ENCODE measurements at regions not wholly inside any gene's neighbourhood (a gene's known extent, or its start where the extent isn't known, plus 50 kb on each side); places are given as distances from the start of the nearest gene placed in this dataset.

DNA sequence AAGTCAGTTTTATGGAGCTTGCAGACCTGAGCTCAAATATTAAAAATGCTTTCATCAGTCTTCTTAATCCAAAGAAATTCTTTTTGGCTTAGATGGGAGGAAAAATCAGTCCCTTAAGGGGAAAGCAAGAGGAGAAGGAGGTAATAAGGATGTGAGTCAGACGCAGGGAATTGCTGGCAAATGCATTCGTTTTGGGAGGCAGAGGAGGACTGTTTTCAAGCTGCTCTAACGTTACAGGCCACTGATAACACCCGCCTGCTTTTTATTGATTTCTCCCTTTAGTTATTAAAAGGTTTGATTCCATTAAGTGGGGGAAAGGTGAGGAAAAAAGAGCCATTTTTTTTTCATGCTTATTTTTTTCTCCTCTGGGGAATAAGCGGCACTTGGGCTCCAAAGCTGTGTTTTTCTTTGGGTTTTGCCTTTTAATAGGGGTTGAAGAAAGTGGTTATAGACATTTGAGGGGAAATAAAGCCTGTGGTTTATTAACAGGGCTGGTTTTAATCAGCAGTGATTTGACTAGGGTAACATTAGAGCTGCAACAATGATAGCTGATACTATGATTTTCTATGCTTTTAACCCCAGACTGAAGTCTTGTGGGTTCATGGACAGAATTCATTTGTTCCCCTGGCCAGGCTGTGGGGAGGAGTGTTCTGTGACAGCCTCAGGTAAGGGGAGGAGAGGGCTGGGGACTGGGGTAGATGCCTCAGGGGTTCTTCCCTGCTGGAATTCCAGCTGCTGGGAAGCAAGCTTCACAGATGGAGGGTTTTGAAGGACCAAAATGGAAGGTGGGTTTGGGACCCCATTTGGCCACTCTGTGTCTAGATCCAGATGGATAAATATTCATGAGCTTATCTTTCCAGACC lies 225.2 kb downstream of the GAS1 start:
- DNase-seq, result peak; percentile 93

DNA sequence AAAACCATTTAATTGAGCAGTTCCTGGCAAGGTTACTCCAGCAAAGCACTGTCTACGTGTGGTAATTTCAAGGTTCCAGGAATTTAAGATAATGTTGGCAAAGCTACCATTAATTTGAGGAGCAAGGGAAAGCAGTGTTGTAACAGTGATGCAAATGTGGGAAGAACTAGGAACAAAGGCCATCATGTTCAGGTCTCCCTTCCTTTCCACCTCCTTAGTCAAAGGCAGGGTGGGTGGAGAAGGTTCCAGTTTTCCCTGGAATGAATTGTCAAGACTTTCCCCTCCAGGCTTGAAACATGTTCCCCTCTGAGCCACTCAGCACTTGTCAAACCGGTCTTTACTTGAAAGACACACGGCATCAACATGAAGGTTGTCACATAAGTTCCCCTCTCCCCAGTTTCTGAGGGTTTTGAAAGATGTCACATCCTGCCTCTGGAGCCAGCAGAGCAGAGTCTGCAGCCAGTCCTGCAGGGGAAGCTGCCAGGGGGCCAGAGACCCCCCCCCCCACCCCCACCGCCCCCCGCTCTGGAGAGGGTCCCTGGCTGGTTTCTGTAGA lies 226.0 kb downstream of the GAS1 start:
- DNase-seq, result no peak

DNA sequence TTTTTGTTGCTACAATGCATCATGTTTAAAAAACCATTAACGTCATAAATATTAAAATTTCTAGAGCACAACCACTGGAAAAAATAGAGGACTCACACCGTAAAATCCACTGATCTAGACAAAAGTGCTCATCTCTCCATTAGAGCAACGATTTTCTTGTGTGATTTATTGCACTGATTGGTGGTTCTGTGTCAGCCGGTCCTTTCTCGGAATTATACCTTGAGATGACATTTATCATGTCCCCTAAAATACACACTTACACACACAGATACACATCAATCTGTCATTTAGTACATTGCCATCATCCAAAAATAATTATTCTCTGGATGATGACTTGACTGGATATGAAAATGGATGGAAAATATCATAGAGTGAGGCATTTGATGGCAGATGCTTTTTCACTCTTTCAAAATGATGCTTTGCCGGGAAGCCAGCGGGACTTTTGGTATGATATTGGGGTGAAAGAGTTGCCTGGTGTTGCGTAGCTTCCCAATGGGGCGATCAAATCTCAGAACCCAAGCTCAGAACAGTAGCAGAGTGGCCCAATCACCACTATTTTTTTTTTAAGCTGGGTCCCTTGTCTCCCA lies 226.6 kb downstream of the GAS1 start:
- no peak for DNase-seq

DNA sequence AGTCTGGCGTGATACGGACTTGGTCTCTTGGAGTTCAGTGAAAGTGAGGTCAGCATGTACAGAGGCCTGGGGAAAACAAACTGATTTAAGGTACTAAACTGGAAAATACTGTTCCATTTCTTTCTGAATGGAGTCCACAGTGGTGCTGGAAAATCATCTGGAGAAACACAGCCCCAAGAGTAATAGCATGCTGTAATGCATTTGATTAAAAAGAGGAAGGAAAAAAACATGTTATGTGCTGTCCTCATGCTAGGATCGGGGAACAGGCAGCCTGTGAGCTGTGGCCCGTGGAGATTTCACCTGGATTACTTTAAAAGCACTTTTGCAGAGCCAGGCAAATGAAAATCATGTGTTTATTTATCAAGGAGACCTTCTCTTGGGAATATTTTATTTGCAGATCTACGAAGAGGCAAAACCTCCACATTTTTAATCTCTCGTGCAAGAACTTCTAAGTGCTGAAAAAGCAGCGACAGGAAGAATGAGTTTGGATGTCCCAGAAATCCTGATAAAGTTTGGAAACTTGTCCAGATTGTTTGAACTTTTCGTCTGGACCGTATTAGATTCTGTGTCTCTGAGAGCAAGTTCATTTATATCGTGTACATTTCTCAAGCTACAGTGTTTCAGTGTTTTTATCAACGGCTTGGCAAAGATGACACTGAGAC lies 228.8 kb downstream of the GAS1 start:
- DNase-seq, result no peak

DNA sequence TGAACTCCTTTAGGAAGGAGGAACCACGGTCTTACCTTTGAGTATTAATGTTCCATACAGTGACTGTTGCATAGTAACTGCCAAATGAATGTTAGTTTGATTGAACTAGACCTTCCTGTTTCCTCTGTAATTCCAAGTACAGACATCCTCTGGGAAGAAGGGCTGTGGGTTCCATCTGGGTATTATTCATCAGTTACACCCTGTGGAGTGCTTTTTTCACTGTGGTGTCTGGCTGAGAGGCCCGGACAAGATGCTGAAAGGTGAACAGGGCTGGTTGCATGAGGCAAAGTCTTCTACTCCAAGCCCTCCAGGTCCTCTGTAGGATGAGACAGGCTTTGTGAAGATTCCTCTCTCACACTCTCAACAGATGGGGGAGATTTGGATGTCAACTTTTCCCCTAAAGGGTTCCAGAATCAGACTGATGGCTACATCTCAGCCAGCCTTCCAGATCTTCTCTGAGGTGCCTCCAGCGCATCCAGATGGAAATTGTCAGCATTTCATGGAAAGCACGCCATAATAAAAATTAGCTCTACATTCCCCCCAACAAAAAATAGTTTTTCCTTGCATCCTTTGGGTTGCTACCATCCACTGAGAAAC lies 230.9 kb downstream of the GAS1 start:
- DNase-seq, result no peak

DNA sequence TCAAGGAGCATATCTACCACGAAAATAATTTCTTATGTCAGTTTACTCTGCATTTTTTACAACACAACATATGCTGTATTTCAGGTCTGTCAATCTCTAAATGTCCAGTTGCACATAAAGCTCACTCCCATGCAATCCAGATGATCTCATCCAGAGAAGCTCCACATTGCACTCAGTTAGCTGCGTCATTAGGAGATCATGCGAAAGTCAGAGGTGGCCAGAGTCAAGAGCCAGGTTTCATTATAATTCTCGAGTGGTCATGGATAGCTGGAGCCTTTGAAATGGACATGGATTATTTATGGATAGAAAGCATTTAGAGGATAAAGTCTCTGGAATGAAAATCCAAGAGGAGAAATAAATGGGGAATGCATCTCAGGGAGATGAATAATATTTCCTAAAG lies 232.3 kb downstream of the GAS1 start:
- peak; percentile 68 for DNase-seq

DNA sequence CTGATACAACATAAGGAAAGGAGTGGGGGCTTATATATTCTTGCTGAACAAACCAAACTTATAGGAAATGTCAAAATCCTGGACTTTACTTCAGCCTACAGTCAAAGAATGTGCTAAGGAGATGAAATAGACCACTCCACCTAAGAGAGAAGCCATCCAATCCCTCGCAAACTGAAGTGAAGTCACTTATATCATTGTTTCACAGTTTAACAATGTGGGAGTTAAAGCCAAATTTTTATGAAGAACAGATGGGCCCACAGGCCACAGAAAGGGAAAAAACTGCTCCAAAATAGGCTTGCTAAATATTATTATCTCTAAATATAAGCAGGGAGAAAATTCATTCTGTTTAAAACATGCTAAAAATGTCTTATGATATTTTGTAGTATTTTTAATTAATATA lies 233.3 kb downstream of the GAS1 start:
- no peak for DNase-seq

DNA sequence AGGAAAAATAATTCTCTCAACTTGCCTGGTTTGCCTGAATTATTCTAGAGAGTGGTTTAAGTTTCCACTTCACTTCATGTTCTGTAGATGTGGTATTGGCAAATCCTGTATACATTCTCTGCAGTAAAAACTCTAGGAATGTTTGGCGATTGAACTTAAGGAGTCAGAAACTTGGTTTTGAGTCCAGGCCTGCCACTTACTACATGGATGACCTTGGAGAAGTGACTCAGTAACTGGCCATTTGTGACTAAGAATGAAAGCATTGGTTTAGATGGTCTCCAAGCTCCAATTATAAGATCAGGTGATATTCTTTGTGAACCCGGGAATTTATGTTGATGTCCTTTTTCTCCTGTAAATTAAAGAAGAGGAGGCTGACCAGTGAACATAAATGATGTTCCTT lies 233.8 kb downstream of the GAS1 start:
- peak; percentile 68 for DNase-seq

DNA sequence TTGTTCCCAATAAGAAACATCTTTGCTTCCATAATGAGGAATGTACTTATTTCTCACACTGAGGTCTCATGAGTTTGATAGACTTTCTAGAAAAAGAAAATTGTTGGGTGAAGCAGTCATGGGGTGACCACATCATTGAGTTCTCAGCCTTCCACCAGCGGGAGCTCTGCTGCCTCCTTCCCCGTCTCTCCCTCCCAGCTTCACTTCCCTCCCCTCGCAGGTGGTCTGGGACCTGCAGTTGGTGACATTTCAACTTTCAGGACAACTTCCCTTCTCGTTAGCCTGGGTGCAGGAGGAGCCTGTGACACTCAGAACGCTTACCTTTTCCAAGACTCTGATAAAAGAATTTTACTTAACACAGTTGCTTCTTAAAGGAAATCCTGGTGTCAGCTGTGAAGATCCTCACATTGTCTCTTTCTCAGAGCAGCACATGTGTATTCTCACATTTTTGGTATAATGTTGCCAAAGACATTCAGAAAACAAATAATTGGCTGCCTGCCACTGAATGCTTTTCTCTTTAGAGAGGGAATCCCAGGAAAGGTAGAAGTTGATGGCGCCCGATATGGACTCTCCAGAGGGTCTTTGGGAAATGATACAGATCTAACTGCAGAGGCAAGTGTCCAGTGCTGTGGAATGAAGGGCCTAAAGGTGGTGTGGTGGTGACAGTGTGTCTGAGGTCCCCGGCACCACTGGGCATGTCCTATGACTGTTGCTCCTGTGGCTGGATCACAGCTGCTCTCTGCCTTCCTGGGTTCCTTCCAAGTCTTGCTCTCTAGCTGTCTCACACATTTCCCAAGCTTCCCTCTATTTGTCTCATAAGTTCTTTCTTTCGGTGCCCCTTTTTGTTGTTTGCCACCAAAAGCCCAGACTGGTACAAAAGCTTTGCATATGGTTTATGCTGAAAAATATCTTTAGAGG lies 238.1 kb downstream of the GAS1 start:
- DNase-seq, result no peak

DNA sequence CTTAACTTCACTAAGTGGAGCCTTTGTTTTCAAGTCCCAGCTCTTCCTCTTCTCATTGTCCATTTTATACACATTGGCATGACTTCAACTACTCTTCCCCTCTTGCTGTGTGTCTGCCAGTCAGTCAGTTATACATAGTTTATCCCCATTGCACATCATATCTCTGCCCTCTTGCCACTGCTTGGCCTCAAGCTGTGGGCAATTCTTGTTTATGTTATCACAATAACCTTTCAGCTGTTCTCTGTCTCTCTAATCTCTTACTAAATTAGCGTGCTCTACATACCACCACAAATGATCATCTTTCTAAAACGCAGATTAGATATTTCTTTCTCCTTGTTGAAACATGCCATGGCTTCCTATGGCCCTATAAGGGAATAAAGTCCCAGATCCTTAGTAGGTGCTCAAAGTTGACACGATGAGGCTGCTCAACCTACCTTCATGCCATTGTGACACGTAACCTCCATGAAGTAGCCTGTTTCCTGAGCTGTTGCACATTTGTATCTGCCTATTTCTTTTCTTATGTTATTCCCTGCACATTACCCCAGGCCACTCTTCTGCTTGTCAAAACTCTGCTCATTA lies 239.3 kb downstream of the GAS1 start:
- no peak for DNase-seq

DNA sequence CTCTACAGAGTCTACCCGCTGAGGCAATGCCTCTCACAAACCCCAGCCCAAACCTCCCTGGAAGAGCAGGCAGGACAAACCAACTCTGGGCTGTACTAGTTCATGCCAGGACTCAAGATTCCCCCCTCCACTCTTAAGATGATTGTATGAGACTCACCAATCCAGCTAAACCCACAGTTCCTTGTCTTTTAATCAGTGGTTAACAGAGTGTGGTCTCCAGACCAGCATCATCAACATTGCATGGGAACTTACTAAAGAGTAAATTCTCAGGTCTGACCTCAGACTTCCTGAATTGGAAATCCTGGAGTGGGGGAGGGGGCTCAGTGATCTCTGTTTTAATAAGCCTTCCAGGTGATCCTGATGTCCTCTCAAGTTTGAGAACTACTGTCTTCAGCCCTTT lies 240.9 kb downstream of the GAS1 start:
- DNase-seq, result no peak

DNA sequence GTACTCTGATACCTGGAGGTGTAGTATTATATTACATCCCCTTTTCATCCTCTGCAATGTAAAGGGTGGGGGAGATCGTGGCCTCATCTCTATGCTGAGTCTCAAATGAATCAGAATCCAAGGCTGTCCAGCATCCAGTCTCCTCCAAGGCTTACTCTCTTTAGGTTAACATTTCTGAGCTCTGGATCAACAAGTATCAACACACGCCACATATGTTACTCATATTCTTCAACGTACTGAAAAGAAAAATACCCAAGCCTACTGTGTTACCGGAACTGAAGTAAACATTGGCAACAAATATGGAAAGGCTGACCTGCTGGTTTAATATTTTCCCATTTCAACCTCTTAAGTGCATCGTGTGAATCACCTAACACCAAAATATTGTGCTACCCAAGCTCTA lies 241.8 kb downstream of the GAS1 start:
- peak; percentile 35 for DNase-seq

DNA sequence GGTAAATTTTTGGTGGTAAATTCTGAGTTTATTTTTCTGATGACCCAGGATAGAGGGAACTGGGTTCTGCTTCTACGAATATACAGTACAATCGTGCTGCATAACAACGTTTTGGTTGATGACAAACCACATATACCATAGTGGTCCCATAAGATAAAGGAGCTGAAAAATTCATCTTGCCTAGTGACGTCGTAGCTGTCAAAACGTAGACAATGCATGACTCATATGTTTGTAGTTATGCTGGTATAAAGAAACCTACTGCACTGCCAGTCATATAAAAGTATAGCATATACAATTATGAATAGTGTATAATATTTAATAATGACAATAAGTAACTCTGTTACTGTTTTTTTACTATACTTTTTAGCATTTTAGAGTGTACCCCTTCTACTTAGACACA lies 244.0 kb downstream of the GAS1 start:
- no peak for DNase-seq

DNA sequence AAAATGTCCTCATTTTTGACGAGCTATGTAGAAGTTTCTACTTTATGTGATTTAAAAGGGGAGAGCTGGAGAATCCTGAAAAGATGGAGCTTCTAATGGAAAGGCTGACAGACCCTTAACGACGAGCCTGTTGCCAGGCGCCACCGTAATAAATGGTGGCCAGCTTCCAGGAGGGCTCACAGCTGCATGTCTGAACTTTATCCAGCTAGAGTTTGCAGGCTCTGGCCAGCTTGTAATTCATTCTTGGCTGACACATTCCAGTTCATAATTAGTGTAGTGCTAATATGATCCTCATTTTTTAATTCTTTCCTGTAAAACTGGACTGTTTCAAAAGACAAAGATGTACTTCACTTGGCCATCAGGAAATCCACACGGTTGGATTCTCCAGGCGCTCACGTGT lies 246.7 kb downstream of the GAS1 start:
- DNase-seq, result no peak

DNA sequence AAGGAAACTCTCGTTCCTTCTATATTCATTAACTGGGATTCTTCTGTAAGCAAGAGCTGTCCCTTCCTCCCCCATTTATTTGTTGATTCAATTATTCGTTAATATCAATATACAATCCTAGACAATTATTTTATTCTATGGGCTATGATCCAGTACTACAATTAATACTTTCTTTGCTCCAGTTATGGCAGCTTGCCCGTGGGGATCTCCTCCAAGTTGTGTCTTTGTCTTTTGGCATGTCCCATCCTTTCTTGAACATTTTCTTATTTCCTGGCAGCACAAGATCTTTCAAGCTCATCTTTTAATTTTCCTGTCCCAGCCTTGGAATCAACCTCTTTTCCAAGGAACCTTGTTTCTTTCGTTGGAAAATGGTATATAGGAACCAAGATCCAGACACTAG lies 249.3 kb downstream of the GAS1 start:
- DNase-seq, result no peak

DNA sequence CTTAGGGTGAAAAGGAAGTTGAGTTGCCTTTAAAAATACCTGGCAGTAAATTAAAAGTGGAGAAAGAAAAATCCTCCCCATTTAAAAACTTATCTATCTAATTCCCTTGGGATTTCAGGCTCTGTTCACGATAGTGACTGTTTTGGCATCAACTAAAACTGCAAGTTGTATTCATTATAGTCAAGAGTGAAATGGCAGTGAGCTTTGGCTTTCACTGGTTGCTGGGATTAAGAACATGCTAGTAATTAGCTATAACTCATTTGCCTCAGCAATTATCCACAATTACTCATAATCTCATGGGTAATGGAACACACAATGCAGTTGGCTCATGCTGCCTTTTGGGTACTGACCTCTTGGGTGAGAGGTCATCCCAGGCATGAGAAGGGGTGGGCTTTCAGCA lies 250.1 kb downstream of the GAS1 start:
- DNase-seq, result no peak

DNA sequence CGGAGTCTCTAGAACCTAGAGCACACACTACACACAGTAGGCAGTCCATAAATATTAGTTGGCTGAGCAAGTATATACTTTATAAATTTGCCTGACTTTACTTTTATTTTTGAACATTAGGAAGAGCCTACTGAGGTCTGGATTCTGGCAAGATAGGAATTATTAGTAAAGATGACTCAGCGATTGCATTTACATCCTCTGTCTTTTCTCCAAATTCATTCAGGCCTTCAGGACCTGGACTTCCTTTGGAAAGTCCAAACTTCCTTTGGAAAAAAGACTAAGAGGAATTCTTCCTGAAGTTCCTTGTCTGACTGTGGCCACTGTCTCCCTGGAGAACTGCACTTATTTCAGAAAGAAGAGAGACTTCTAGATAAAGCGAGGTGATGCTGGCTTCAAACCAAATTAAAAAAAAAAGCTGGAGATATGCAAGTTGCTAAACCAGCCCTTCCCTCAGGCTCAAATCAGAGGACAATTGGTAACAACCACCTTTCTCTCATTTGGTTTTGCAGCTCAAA lies 251.3 kb downstream of the GAS1 start:
- DNase-seq, result peak; percentile 55

DNA sequence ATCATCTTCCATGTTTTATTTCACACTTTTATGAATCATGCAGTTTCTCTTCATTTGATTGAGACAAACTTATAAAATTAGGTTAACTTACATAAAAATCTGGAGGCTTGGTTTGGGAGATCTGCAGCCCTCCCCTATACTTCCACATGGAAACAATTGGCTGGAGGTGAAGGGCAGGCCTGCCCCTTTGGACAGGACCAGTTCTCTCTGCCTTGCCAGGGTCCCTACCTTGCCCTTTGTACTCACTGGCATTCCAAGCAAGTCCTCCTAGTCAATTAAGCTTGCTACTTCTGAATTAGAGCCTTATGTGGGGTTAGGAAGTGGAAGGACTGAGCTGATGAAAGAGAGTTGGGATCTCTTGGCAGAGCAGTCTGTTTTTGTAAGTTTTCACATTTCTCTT lies 257.3 kb downstream of the GAS1 start:
- no peak for DNase-seq

DNA sequence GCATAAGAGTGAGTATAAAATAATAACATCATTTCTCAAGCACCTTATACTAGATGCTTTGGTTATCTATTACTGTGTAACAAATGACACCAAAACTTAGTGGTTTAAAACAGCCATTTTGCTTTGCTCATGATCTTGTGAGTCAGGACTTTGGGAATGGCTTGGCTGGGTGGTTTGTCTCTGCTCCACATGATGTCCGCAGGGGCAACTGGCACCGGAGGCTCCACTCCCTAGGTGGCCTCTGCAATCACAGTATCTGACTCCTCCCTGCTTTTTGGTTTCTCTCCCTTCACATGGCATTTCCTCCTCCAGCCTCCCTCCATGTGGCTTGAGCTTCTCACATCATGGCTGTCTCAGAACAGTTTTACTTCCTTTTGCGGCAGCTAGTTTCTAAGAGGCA lies 259.5 kb downstream of the GAS1 start:
- no peak for DNase-seq

DNA sequence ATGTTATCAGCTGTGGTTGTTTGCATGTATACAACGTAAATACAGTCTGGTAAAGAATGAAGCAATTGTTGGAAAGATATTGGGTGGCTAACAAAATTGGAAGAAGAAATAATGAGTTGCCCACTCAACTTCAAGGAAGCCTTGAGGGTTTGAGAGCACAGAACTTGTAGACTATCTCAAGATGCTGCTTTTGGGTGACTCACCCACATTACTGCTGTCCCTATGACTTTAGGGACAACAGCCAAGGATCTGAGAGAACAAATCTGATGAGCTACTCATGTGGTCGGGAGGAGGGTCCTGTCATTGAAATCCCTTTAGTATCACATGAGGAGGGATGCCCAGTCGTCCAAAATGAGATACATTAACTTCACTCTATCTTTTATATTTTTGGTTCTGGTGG lies 261.8 kb downstream of the GAS1 start:
- no peak for DNase-seq

DNA sequence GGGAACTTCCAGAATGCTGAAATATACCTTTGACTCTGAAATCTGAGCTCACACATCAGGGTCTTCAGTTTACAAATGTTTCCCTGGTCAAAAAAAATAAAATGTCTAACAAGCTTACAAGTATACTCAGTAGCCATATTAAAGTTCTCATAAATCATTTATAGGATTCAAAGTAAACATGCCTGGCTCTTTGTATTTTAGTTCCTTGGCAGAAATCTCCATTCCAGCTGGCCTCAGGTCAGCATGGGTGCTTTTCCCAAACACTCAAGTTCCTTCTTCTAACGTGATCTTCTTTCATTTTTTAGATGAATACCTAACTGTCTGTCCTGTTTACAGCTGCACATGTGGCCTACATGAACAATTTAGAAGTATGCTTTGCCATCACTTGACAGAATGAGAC lies 263.2 kb downstream of the GAS1 start:
- no peak for DNase-seq

DNA sequence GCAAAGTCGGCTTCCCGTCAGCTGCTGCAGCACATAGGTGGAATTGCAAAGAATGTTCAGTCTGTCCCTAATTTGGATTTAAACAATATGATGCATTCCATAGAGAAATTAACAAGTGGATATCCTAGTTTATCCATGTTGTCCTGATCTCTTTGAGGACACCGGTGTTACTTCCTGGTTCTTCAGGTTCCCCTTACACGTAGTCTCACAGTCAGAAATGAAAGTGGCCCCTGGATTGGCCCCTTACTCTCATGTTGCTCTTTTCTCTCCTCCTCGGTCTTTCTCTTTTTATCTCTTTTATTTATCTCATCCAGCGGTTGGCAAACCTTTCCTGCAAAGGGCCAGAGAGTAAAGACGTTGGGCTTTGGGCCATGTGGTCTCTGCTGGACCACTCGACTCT lies 265.1 kb downstream of the GAS1 start:
- DNase-seq, result no peak
